ENCODE measurements at regions not wholly inside any gene's neighbourhood (a gene's known extent, or its start where the extent isn't known, plus 50 kb on each side); places are given as distances from the start of the nearest gene placed in this dataset.

GRCh38 chr7:131090188-131090587, 237.5 kb upstream of the MKLN1 start:
- TF ChIP-seq, protein P1, sequence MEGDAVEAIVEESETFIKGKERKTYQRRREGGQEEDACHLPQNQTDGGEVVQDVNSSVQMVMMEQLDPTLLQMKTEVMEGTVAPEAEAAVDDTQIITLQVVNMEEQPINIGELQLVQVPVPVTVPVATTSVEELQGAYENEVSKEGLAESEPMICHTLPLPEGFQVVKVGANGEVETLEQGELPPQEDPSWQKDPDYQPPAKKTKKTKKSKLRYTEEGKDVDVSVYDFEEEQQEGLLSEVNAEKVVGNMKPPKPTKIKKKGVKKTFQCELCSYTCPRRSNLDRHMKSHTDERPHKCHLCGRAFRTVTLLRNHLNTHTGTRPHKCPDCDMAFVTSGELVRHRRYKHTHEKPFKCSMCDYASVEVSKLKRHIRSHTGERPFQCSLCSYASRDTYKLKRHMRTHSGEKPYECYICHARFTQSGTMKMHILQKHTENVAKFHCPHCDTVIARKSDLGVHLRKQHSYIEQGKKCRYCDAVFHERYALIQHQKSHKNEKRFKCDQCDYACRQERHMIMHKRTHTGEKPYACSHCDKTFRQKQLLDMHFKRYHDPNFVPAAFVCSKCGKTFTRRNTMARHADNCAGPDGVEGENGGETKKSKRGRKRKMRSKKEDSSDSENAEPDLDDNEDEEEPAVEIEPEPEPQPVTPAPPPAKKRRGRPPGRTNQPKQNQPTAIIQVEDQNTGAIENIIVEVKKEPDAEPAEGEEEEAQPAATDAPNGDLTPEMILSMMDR (conservative IDR thresholded peaks at IDR 0.05; ENCODE audit: low read depth, low read length): no peak
- TF ChIP-seq EZH2 (IDR thresholded peaks at IDR 0.05; ENCODE audit: borderline replicate concordance, low read depth, low read length, poor library complexity, severe bottlenecking): no peak

All from A673 (cell line).